ENCODE measurements at regions not wholly inside any gene's neighbourhood (a gene's known extent, or its start where the extent isn't known, plus 50 kb on each side); places are given as distances from the start of the nearest gene placed in this dataset.
A peak's percentile ranks its signal among the peaks of the same experiment; 100 is the strongest.

- no peak for DNase-seq
Observed at GRCh38 chr10:29096303-29096824, 192.5 kb upstream of the LYZL1 start.

- no peak for DNase-seq
Observed at GRCh38 chr10:29098423-29098822, 190.4 kb upstream of the LYZL1 start.

- DNase-seq: no peak
Observed at GRCh38 chr10:29099001-29099400, 189.9 kb upstream of the LYZL1 start.

DNA sequence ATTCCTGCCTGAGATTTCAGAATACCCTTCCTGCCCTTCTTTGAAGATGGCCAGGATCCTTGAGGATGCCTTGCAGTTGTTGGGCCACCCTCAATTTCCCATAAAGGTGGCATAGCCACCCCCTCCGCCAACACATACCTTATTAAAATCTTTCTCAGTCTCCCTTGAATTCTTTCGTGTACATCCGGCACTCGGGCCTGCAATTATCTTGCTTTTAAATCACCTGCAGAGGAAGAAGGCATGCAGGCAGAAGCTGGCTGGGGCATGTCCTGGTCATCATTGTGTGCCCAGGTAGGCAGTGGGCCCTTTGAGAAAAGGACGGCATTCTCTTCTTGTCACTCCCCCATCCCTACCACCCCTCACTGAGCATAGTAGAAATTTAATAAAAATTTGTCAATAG lies 189.5 kb upstream of the LYZL1 start:
- no peak for DNase-seq

- DNase-seq: no peak
Observed at GRCh38 chr10:29100505-29100904, 188.4 kb upstream of the LYZL1 start.

DNA sequence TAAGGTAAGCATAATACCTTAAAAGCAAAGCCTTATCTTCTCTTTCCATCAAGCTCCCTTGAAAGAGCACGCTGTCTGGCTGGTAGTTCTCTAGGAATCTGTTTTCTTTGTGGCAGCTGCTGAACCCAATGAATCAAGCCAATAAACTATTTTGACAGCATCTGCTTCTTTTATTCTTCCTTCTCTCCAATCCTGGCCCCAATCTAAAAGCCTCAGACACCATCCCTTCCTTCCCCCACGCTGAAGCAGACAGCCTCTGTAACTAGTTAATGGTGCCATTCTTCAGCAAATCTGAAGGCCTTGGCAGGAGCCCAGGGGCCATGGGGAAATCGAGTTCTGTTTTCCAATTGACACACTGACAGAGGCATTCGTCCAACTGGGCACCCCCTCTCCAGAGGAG lies 186.6 kb upstream of the LYZL1 start:
- DNase-seq: no peak

- no peak for DNase-seq
Observed at GRCh38 chr10:29102636-29103035, 186.2 kb upstream of the LYZL1 start.

GRCh38 chr10:29104661-29105399 lies 184.0 kb upstream of the LYZL1 start:
- no peak for DNase-seq

DNA sequence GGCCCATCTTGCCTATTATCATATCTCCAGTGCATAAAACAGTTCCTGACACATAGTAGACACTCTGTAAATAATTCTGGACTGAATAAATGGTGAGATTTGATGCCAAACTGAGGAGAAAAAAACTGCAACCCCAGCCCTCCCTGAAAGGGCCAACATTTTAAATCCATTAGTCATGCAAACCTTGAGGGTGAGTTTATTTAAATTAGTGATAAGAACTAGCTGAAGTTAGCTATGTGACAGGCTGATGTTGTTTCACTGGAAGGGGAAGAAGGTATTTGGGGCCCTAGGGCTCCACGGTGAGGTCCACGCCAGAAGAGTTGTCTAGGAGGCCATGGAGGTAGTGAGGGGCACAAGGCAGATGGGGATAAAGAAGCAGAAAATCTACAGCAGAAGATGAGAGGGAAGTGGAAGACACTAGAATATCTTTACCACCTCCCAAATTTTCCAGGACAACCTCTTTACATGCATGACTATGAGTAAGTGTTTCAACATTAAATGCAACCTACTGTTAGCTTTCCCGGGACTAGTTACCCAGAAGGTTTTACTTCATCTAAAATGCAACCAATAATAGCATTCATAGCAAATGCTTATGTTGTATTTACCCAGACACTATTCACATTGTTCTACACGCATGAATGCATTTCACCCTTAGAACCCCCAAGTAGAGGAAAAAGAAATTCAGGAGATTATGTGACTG lies 183.2 kb upstream of the LYZL1 start:
- no peak for DNase-seq

- no peak for DNase-seq
Observed at GRCh38 chr10:29106287-29106686, 182.6 kb upstream of the LYZL1 start.

DNA sequence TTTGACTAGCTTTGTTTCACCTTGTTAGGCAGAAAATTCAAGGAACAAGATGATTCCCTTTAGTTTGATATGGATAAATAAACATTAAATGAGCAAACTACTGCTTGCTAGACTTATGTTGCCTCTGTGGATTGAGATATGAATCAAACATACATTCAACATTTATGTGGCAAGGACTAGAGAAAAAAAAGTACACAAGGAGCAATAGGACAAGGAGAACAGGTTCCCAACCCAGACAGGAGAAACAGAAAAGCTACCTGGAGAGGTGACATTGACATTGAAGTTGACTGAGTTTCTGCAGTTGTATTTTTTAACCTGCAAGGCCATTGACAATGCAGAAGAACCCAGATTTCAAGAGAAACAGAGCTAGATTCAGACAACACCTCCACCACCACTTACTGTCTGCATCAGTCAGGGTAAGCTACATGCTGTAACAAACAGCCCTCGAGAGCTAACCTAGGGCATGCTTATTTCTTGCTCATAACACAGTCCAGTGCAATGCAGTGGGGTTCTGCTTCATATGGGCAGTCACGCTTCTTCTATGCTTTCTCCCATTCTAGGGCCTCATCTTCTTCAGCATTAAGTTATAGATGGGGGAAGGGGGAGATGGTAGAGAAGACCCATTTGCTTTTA lies 180.9 kb upstream of the LYZL1 start:
- no peak for DNase-seq

- DNase-seq: no peak
Observed at GRCh38 chr10:29109707-29110571, 178.9 kb upstream of the LYZL1 start.

- DNase-seq: no peak
Observed at GRCh38 chr10:29112827-29113615, 175.8 kb upstream of the LYZL1 start.

- no peak for DNase-seq
Observed at GRCh38 chr10:29113616-29113945, 175.3 kb upstream of the LYZL1 start.

GRCh38 chr10:29114141-29114540 lies 174.7 kb upstream of the LYZL1 start:
- no peak for DNase-seq

DNA sequence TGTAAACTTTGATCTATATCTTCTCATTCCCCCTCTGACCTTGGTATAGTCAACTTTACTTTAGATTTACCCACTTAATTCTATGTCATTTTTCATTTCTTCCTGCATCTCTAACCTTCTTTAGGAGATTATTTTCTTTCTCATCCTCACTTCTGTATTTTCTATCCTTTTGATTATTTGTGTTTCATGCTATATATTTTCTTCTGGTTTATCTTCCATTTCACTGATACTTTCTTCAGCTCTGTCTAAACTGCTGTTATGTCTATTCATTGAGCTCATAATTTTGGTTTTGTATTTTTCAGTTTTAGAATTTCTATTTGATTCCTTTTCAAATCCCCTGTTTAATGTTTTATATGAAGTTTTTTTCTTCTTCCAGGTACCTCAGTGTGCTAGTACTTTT lies 171.1 kb upstream of the LYZL1 start:
- no peak for DNase-seq

DNA sequence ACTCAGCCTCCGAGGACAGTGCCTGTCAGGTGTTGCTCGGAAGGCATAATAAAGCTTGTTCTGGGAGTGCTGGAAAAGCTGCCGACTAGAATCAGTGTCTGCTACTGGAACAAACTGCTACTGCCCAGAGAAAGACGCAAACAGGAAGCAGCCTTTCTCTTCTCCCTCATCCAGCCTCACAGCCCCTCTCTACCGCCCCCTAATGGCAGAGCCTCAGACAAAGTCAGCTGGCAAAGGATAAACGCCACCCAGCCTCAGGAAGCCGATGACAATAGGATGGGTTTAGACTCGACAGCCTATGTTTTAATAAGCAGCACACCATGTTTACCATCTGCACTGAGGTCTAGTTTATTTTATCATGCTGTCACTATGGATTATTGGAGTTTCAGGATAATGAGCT lies 169.5 kb upstream of the LYZL1 start:
- peak; percentile 33 for DNase-seq

- no peak for DNase-seq
Observed at GRCh38 chr10:29120216-29120615, 168.7 kb upstream of the LYZL1 start.

DNA sequence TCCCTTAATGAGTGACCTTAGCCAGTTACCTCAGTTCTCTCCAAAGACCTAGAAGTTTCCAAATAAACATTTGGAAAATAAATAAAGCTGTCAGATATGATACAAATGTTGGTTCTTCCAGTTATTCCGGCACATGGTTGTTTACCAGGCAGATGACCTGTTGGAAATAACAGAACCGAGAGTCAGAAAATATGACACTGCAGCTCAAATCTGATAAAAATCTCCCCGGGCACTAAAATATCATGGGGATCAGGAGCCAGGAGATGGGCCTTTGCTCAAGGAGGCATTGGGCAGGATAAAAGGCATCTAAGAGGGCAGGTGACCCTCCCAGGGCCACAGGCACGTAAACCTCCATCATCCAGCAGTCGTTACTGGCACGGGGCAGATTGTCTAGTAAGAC lies 164.0 kb upstream of the LYZL1 start:
- no peak for DNase-seq

DNA sequence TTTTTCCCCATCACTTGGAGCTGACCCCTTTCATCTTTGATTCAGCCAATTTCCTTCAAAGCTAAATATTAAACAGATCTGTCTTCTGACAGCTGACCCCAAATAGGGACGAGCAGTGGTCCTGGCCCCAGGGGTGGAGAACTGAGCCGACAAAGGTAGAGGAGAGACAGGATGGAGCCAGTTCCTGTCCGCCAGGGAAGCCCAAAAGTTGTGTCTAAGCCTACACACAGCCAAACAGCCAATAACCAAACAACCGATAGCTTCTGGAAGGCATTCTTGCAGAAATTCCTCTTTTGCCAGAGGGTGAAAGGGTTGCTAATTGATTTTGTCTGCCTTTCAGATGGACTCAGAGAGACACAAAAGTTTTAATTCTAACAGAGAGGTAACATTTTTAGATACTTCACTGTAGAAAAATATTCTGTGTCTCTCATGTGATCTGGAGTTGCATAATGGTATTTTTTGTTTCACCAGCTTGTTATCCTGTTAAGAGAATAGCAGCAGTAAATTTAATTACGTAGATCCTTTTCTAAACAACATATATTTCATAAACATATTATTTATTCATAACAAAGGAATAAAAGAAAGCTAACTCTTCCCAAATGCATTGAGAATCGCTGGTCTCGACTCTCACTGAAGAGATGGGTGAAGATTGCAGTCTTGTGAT lies 161.7 kb upstream of the LYZL1 start:
- no peak for DNase-seq

GRCh38 chr10:29127731-29128130 lies 161.1 kb upstream of the LYZL1 start:
- DNase-seq: no peak

- DNase-seq: peak; percentile 1
Observed at GRCh38 chr10:29130190-29130673, 158.6 kb upstream of the LYZL1 start.
